Astrocyte (in vitro differentiated cells and primary cell): ENCODE measurements at regions not wholly inside any gene's neighbourhood (a gene's known extent, or its start where the extent isn't known, plus 50 kb on each side); places are given as distances from the start of the nearest gene placed in this dataset.

Experiments used
- DNase-seq: peaks from one replicate; pipeline ENCODE4 v3.0.0-alpha.2; 2010; ENCODE audit warnings: low read depth
- FAIRE-seq: peaks from 2 replicates; lab custom pipeline; 2011; peaks lifted over from hg19 to GRCh38; lab: Jason Lieb, UNC
- H2AFZ ChIP-seq: 2 replicates; pipeline ENCODE4 v1.6.0; 2012; ENCODE audit warnings: low read depth, low read length, inconsistent platforms
- H3K27ac ChIP-seq: 2 replicates; pipeline ENCODE4 v1.5.1; 2011; ENCODE audit warnings: low read depth, low read length, inconsistent platforms
- H3K27me3 ChIP-seq: 2 replicates; pipeline ENCODE4 v1.6.0; 2011; ENCODE audit warnings: low read length, inconsistent platforms; ENCODE audit not compliant: insufficient read depth
- H3K36me3 ChIP-seq: 2 replicates; pipeline ENCODE4 v1.5.1; 2011; ENCODE audit warnings: low read length, inconsistent platforms; ENCODE audit not compliant: insufficient read depth
- H3K4me1 ChIP-seq: 2 replicates; pipeline ENCODE4 v1.5.1; 2011; ENCODE audit warnings: low read length, inconsistent platforms; ENCODE audit not compliant: insufficient read depth
- H3K4me2 ChIP-seq: 2 replicates; pipeline ENCODE4 v1.6.0; 2012; ENCODE audit warnings: low read length, inconsistent platforms
- H3K4me3 ChIP-seq: 2 replicates; pipeline ENCODE4 v1.5.1; 2011; ENCODE audit warnings: low read depth, mild to moderate bottlenecking, low read length, inconsistent platforms; ENCODE audit not compliant: insufficient read depth
- H3K79me2 ChIP-seq: 2 replicates; pipeline ENCODE4 v1.6.0; 2012; ENCODE audit warnings: mild to moderate bottlenecking, low read length, inconsistent platforms; ENCODE audit not compliant: insufficient read depth
- H3K9ac ChIP-seq: 2 replicates; pipeline ENCODE4 v1.6.0; 2012; ENCODE audit warnings: mild to moderate bottlenecking, low read length, inconsistent platforms
- H3K9me3 ChIP-seq: 2 replicates; pipeline ENCODE4 v1.5.1; 2012; ENCODE audit warnings: low read depth, mild to moderate bottlenecking, low read length, inconsistent platforms; ENCODE audit not compliant: insufficient read depth
- H4K20me1 ChIP-seq: 2 replicates; pipeline ENCODE4 v1.6.0; 2012; ENCODE audit warnings: low read length, inconsistent platforms; ENCODE audit not compliant: insufficient read depth
- H3K27ac Mint-ChIP-seq: one replicate; pipeline ENCODE4 v1.8.0; 2021; ENCODE audit warnings: mild to moderate bottlenecking, mixed read lengths; ENCODE audit not compliant: unreplicated experiment
- H3K27me3 Mint-ChIP-seq: one replicate; pipeline ENCODE4 v1.8.0; 2021; ENCODE audit warnings: low read depth, mixed read lengths; ENCODE audit not compliant: unreplicated experiment
- H3K36me3 Mint-ChIP-seq: one replicate; pipeline ENCODE4 v1.8.0; 2021; ENCODE audit warnings: low read depth, mixed read lengths; ENCODE audit not compliant: unreplicated experiment
- H3K4me1 Mint-ChIP-seq: one replicate; pipeline ENCODE4 v1.8.0; 2021; ENCODE audit warnings: low read depth, mixed read lengths; ENCODE audit not compliant: unreplicated experiment
- H3K4me3 Mint-ChIP-seq: one replicate; pipeline ENCODE4 v1.8.0; 2021; ENCODE audit warnings: mild to moderate bottlenecking, moderate library complexity, mixed read lengths; ENCODE audit not compliant: unreplicated experiment
- H3K9me3 Mint-ChIP-seq: one replicate; pipeline ENCODE4 v1.8.0; 2021; ENCODE audit warnings: mild to moderate bottlenecking, mixed read lengths; ENCODE audit not compliant: unreplicated experiment
- EZH2 ChIP-seq: IDR thresholded peaks from 2 replicates; pipeline ENCODE4 v1.6.1; 2012; ENCODE audit warnings: mild to moderate bottlenecking, low read length, inconsistent platforms; ENCODE audit not compliant: insufficient read depth
- TF ChIP-seq, protein P1 (sequence below): IDR thresholded peaks from 2 replicates; pipeline ENCODE4 v1.5.1; 2011; ENCODE audit warnings: low read depth, mild to moderate bottlenecking, inconsistent platforms, low read length, moderate library complexity; ENCODE audit not compliant: insufficient read depth

DNA sequence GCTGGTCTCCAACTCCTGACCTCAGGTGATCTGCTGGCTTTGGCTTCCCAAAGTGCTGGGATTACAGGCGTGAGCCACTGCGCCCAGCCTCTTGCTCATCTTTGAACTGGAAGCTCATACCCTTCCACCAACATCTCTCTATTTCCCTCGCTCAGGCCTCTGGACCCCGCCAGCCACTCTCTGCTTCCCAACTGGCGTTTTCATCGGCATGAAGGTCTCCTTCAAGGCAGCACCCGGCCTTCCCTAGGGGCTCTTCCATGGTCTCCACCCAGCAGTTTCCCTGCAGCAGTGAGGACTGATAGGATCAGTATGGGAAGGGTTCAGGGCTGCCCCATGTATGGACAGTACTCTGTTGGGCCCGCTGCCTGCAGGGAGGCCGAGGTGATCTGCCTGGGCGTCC lies 65.8 kb upstream of the HS6ST1 start:
- FAIRE-seq, result no peak
- Mint-ChIP-seq H3K9me3 (peaks cover 3% of the 10 kb centered on the region), H3K4me3 (no peak overlapping the region), H3K27ac (no peak overlapping the region), H3K4me1 (peaks cover 9% of the 10 kb centered on the region), H3K27me3 (peaks cover 5% of the 10 kb centered on the region), H3K36me3 (no peaks in the 10 kb centered on the region)
- peaks cover 3% of the 10 kb centered on the region for H3K4me1 ChIP-seq
- no peaks in the 10 kb centered on the region for H3K79me2 ChIP-seq
- H2AFZ ChIP-seq, result no peak overlapping the region
- H3K9ac ChIP-seq, result no peak overlapping the region
- H4K20me1 ChIP-seq, result no peaks in the 10 kb centered on the region
- no peak overlapping the region for H3K4me3 ChIP-seq
- no peak overlapping the region for H3K27ac ChIP-seq
- H3K27me3 ChIP-seq, result no peaks in the 10 kb centered on the region
- no peak overlapping the region for H3K4me2 ChIP-seq
- TF ChIP-seq, protein P1, sequence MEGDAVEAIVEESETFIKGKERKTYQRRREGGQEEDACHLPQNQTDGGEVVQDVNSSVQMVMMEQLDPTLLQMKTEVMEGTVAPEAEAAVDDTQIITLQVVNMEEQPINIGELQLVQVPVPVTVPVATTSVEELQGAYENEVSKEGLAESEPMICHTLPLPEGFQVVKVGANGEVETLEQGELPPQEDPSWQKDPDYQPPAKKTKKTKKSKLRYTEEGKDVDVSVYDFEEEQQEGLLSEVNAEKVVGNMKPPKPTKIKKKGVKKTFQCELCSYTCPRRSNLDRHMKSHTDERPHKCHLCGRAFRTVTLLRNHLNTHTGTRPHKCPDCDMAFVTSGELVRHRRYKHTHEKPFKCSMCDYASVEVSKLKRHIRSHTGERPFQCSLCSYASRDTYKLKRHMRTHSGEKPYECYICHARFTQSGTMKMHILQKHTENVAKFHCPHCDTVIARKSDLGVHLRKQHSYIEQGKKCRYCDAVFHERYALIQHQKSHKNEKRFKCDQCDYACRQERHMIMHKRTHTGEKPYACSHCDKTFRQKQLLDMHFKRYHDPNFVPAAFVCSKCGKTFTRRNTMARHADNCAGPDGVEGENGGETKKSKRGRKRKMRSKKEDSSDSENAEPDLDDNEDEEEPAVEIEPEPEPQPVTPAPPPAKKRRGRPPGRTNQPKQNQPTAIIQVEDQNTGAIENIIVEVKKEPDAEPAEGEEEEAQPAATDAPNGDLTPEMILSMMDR, result no peak
- TF ChIP-seq EZH2, result no peak
- H3K9me3 ChIP-seq, result no peaks in the 10 kb centered on the region
- DNase-seq, result no peak
- H3K36me3 ChIP-seq, result no peaks in the 10 kb centered on the region

DNA sequence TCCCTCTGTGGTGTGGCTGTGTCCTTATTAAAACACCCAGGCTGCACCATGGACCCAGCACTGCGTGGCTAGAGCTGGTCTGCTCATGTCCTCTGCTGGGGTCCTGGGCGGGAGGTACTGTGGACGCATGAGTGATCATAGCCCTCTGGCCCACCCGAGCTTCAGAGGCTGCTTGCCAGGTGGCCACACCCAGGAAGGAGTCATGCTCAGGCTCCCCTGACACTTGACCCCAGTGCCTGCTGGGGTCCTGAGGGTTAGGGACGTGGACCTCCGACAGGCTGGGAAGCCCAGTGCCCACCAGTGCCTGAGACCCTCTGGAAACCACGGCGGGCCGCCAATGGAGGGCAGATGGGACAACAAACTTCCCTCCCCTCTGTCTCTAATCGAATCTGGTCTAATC lies 66.3 kb upstream of the HS6ST1 start:
- DNase-seq (no peak), FAIRE-seq (no peak)
- Histone ChIP-seq H3K9ac (no peak overlapping the region), H3K79me2 (no peaks in the 10 kb centered on the region), H2AFZ (no peak overlapping the region), H3K4me3 (no peak overlapping the region), H3K27ac (no peak overlapping the region), H3K4me2 (no peak overlapping the region), H4K20me1 (no peaks in the 10 kb centered on the region), H3K4me1 (no peaks in the 10 kb centered on the region), H3K36me3 (no peaks in the 10 kb centered on the region), H3K27me3 (no peaks in the 10 kb centered on the region), H3K9me3 (no peaks in the 10 kb centered on the region)
- Mint-ChIP-seq H3K4me3 (no peak overlapping the region), H3K4me1 (peaks cover 9% of the 10 kb centered on the region), H3K27ac (no peak overlapping the region), H3K36me3 (no peaks in the 10 kb centered on the region), H3K27me3 (peaks cover 9% of the 10 kb centered on the region), H3K9me3 (peaks cover 3% of the 10 kb centered on the region)
- no peak for TF ChIP-seq EZH2
- TF ChIP-seq, protein P1, result no peak

DNA sequence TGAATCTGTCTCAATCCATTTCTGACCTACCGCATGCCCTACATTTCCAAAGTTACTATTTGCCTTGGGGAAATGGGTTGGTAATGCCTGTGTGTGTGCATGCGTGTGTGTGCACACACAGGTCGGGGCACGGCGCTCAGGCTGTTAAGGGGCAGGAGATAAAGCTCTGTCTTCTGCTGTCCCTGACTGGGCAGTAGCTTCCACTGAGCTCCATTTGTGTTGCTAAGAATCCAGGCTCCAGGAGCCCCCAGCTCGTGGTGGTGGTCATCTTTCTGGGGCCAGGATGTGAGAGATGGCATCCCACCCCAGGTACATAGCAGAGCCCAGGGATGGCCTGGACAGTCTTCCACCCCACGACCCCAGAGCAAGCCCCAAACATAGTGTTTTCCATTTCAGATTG lies 66.7 kb upstream of the HS6ST1 start:
- TF ChIP-seq, protein P1, result no peak
- TF ChIP-seq EZH2, result no peak
- FAIRE-seq, result no peak

More for the DNA sequence above, 66.7 kb upstream of the HS6ST1 start:
- Histone ChIP-seq H3K9me3 (no peaks in the 10 kb centered on the region), H2AFZ (no peak overlapping the region), H3K4me1 (no peaks in the 10 kb centered on the region), H3K27ac (no peak overlapping the region), H3K79me2 (no peaks in the 10 kb centered on the region), H3K9ac (no peak overlapping the region), H3K27me3 (no peaks in the 10 kb centered on the region), H4K20me1 (no peaks in the 10 kb centered on the region), H3K36me3 (no peaks in the 10 kb centered on the region), H3K4me3 (no peak overlapping the region), H3K4me2 (no peak overlapping the region)
- no peak for DNase-seq
- H3K9me3 Mint-ChIP-seq, result peaks cover 3% of the 10 kb centered on the region
- H3K27me3 Mint-ChIP-seq, result peaks cover 9% of the 10 kb centered on the region
- H3K4me1 Mint-ChIP-seq, result peaks cover 9% of the 10 kb centered on the region
- H3K4me3 Mint-ChIP-seq, result no peak overlapping the region
- H3K36me3 Mint-ChIP-seq, result no peaks in the 10 kb centered on the region
- no peak overlapping the region for H3K27ac Mint-ChIP-seq
